ENCODE measurements at regions not wholly inside any gene's neighbourhood (a gene's known extent, or its start where the extent isn't known, plus 50 kb on each side); places are given as distances from the start of the nearest gene placed in this dataset.

- no peak for TF ChIP-seq CTCF (optimal IDR thresholded peaks at IDR 0.05 in 1 of 3, IDR thresholded peaks at IDR 0.05 in 1 of 3, conservative IDR thresholded peaks at IDR 0.05 in 1 of 3; ENCODE audit: extremely low read depth in 1 of 3, insufficient read depth in 2 of 3, low read length in 3 of 3)
- no peak for TF ChIP-seq EZH2 (IDR thresholded peaks at IDR 0.05; ENCODE audit: low read length)
These were observed 99.9 kb upstream of the MAP1LC3B2 start for GRCh38 chr12:116459011-116459875.
